Panc1 (cell line): ENCODE measurements at regions not wholly inside any gene's neighbourhood (a gene's known extent, or its start where the extent isn't known, plus 50 kb on each side); places are given as distances from the start of the nearest gene placed in this dataset.

Source experiments
- CTCF ChIP-seq: fragments of 450-650 bp; IDR thresholded peaks from 2 replicates; pipeline ENCODE4 v1.5.1; 2017; ENCODE audit warnings: mild to moderate bottlenecking
- TCF7L2 ChIP-seq: IDR thresholded peaks from 2 replicates; pipeline ENCODE4 v1.6.1; 2011; ENCODE audit warnings: mild to moderate bottlenecking, low read depth, low read length, inconsistent platforms

- TF ChIP-seq CTCF (no peak), TCF7L2 (no peak)
Observed at GRCh38 chr7:119630406-119630969, 642.5 kb upstream of the KCND2 start.
